ENCODE measurements at regions not wholly inside any gene's neighbourhood (a gene's known extent, or its start where the extent isn't known, plus 50 kb on each side); places are given as distances from the start of the nearest gene placed in this dataset.

DNA sequence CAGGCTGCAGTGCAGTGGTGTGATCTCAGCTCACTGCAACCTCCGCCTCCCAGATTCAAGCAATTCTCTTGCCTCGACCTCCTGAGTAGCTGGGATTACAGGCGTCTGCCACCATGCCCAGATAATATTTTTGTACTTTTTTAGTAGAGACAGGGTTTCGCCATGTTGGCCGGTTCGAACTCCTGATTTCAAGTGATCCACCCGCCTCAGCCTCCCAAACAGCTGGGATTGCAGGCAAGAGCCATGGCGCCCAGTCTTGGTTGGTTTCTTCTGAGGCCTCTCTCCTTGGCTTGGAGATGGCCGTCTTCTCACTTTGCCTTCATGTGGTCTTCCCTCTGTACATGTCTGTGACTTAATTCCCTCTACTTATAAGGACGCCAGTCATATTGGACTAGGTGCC lies 254.6 kb downstream of the BUD13 start:
- Histone ChIP-seq H3K9me3 (ENCODE audit: low read length) (no peaks in the 10 kb centered on the region), H2AFZ (ENCODE audit: low read depth, low read length) (no peak overlapping the region), H3K27ac (ENCODE audit: low read length) (no peak overlapping the region), H3K27me3 (ENCODE audit: insufficient read depth, low read depth, low read length) (no peaks in the 10 kb centered on the region), H3K36me3 (ENCODE audit: insufficient read depth, low read length) (no peaks in the 10 kb centered on the region), H3K4me2 (ENCODE audit: low read length) (no peak overlapping the region), H3K9me2 (ENCODE audit: insufficient read depth, low read length) (no peaks in the 10 kb centered on the region), H4K20me1 (ENCODE audit: insufficient read depth) (no peaks in the 10 kb centered on the region), H3K4me3 (ENCODE audit: low read length) (no peak overlapping the region), H3K79me2 (replicated peaks; ENCODE audit: insufficient read depth, low read length) (no peaks in the 10 kb centered on the region), H3F3A (ENCODE audit: insufficient read depth, low read length, poor library complexity, severe bottlenecking) (no peaks in the 10 kb centered on the region), H3K9ac (ENCODE audit: low read length) (no peak overlapping the region)
- TF ChIP-seq POLR2AphosphoS5 (IDR thresholded peaks at IDR 0.05) = no peak
- no peak for TF ChIP-seq SMC3 (conservative IDR thresholded peaks at IDR 0.05; ENCODE audit: poor library complexity)
- TF ChIP-seq TAF1 (IDR thresholded peaks at IDR 0.05; ENCODE audit: low read depth) = no peak
- TF ChIP-seq, protein P1, sequence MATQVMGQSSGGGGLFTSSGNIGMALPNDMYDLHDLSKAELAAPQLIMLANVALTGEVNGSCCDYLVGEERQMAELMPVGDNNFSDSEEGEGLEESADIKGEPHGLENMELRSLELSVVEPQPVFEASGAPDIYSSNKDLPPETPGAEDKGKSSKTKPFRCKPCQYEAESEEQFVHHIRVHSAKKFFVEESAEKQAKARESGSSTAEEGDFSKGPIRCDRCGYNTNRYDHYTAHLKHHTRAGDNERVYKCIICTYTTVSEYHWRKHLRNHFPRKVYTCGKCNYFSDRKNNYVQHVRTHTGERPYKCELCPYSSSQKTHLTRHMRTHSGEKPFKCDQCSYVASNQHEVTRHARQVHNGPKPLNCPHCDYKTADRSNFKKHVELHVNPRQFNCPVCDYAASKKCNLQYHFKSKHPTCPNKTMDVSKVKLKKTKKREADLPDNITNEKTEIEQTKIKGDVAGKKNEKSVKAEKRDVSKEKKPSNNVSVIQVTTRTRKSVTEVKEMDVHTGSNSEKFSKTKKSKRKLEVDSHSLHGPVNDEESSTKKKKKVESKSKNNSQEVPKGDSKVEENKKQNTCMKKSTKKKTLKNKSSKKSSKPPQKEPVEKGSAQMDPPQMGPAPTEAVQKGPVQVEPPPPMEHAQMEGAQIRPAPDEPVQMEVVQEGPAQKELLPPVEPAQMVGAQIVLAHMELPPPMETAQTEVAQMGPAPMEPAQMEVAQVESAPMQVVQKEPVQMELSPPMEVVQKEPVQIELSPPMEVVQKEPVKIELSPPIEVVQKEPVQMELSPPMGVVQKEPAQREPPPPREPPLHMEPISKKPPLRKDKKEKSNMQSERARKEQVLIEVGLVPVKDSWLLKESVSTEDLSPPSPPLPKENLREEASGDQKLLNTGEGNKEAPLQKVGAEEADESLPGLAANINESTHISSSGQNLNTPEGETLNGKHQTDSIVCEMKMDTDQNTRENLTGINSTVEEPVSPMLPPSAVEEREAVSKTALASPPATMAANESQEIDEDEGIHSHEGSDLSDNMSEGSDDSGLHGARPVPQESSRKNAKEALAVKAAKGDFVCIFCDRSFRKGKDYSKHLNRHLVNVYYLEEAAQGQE (IDR thresholded peaks at IDR 0.05; ENCODE audit: borderline replicate concordance) = no peak
- no peak for TF ChIP-seq MXI1 (conservative IDR thresholded peaks at IDR 0.05; ENCODE audit: poor library complexity, severe bottlenecking)
- TF ChIP-seq RAD21 (conservative IDR thresholded peaks at IDR 0.05) = no peak
- TF ChIP-seq, protein P2, sequence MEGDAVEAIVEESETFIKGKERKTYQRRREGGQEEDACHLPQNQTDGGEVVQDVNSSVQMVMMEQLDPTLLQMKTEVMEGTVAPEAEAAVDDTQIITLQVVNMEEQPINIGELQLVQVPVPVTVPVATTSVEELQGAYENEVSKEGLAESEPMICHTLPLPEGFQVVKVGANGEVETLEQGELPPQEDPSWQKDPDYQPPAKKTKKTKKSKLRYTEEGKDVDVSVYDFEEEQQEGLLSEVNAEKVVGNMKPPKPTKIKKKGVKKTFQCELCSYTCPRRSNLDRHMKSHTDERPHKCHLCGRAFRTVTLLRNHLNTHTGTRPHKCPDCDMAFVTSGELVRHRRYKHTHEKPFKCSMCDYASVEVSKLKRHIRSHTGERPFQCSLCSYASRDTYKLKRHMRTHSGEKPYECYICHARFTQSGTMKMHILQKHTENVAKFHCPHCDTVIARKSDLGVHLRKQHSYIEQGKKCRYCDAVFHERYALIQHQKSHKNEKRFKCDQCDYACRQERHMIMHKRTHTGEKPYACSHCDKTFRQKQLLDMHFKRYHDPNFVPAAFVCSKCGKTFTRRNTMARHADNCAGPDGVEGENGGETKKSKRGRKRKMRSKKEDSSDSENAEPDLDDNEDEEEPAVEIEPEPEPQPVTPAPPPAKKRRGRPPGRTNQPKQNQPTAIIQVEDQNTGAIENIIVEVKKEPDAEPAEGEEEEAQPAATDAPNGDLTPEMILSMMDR (IDR thresholded peaks at IDR 0.05; ENCODE audit: poor library complexity, severe bottlenecking) = no peak
- TF ChIP-seq EZH2 (IDR thresholded peaks at IDR 0.05; ENCODE audit: borderline replicate concordance, insufficient read depth, low read length, poor library complexity, severe bottlenecking) = no peak

DNA sequence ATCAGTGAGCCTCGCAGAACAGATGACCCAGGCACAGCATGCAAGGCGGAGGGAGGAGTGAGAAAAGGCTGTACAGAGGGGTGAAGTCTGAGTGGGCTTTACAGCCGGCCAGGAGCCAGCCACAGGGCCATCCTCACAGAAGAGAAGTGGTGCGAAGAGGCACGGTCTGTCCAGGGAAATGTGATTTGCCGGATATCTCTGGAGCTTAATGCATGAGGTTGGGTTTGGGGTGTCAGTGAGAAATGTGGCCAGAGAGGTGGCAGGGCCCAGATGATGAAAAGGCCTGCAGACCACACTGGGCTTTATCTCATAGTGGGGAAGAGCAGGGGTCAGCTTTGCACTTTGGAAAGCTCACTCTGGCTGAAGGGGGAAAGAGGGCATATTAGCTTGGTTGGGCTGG lies 255.2 kb downstream of the BUD13 start:
- Histone ChIP-seq H3K9me2 (ENCODE audit: insufficient read depth, low read length) (no peaks in the 10 kb centered on the region), H3F3A (ENCODE audit: insufficient read depth, low read length, poor library complexity, severe bottlenecking) (no peaks in the 10 kb centered on the region), H3K4me2 (ENCODE audit: low read length) (no peak overlapping the region), H3K79me2 (replicated peaks; ENCODE audit: insufficient read depth, low read length) (no peaks in the 10 kb centered on the region), H3K9ac (ENCODE audit: low read length) (no peak overlapping the region), H4K20me1 (ENCODE audit: insufficient read depth) (no peaks in the 10 kb centered on the region), H3K36me3 (ENCODE audit: insufficient read depth, low read length) (no peaks in the 10 kb centered on the region), H3K27me3 (ENCODE audit: insufficient read depth, low read depth, low read length) (no peaks in the 10 kb centered on the region), H3K9me3 (ENCODE audit: low read length) (no peaks in the 10 kb centered on the region), H3K27ac (ENCODE audit: low read length) (no peak overlapping the region), H3K4me3 (ENCODE audit: low read length) (no peak overlapping the region), H2AFZ (ENCODE audit: low read depth, low read length) (no peak overlapping the region)
- TF ChIP-seq, protein P2 (IDR thresholded peaks at IDR 0.05; ENCODE audit: poor library complexity, severe bottlenecking) = no peak
- TF ChIP-seq TAF1 (IDR thresholded peaks at IDR 0.05; ENCODE audit: low read depth) = no peak

Measured in neural cell (in vitro differentiated cells).